Panc1 (cell line): ENCODE measurements at regions not wholly inside any gene's neighbourhood (a gene's known extent, or its start where the extent isn't known, plus 50 kb on each side); places are given as distances from the start of the nearest gene placed in this dataset.

ENCODE experiments used
- ATAC-seq: fragments of 200-7000 bp; cut with Tn5 transposase; 2 replicates; pipeline ENCODE4 v1.9.1; 2020; ENCODE audit warnings: mild to moderate bottlenecking, moderate library complexity
- BruUV-seq: library from RNA; stranded (reverse); fragments of 400-500 nt; replicated peaks from 2 replicates; lab custom pipeline; 2021; lab: Mats Ljungman, UMichigan
- CTCF ChIA-PET: fragments of 300-600 bp; sonication (Branson Sonifier 250); formaldehyde crosslinking; loops from one replicate; lab custom pipeline; 2022; ENCODE audit warnings: antibody characterized with exemption; lab: Charles Lee
- POLR2A ChIA-PET: fragments of 300-600 bp; sonication (Branson Sonifier 250); formaldehyde crosslinking; loops from one replicate; lab custom pipeline; 2022; ENCODE audit warnings: antibody characterized with exemption; lab: Charles Lee
- DNase-seq: peaks from one replicate; pipeline ENCODE4 v3.0.0-alpha.2; 2010; ENCODE audit warnings: low read depth, low spot score
- H3K27ac ChIP-seq: 2 replicates; pipeline ENCODE4 v1.5.1; 2011; ENCODE audit warnings: mild to moderate bottlenecking, low read length, inconsistent platforms
- H3K27me3 ChIP-seq: fragments of 200-500 bp; sonication (Bioruptor generic); 2 replicates; pipeline ENCODE4 v1.6.0; 2014; ENCODE audit warnings: low read length, inconsistent platforms; ENCODE audit not compliant: control insufficient read depth, insufficient read depth
- H3K36me3 ChIP-seq: fragments of 200-500 bp; sonication (Bioruptor generic); 2 replicates; pipeline ENCODE4 v1.5.1; 2014; ENCODE audit warnings: inconsistent platforms, mild to moderate bottlenecking, low read length, moderate library complexity; ENCODE audit not compliant: control insufficient read depth, insufficient read depth
- H3K4me1 ChIP-seq: 2 replicates; pipeline ENCODE4 v1.5.1; 2011; ENCODE audit warnings: inconsistent platforms, mild to moderate bottlenecking, low read length, moderate library complexity; ENCODE audit not compliant: control insufficient read depth, insufficient read depth
- H3K4me3 ChIP-seq, 2 experiments: 2 replicates each; pipeline ENCODE4 v1.5.1; 2011 to 2012; ENCODE audit warnings: low read depth in 2 of 2, low read length in 2 of 2, mild to moderate bottlenecking in 2 of 2, inconsistent platforms in 1 of 2, moderate library complexity in 1 of 2
- H3K9me3 ChIP-seq: fragments of 200-500 bp; sonication (Bioruptor generic); 2 replicates; pipeline ENCODE4 v1.5.1; 2014; ENCODE audit warnings: low read depth, mild to moderate bottlenecking, inconsistent platforms, low read length, moderate library complexity; ENCODE audit not compliant: control insufficient read depth, insufficient read depth
- POLR2AphosphoS5 ChIP-seq: IDR thresholded peaks from 2 replicates; pipeline ENCODE4 v1.6.1; 2012; ENCODE audit warnings: mild to moderate bottlenecking, low read depth, low read length, moderate library complexity
- SIN3A ChIP-seq: IDR thresholded peaks from 2 replicates; pipeline ENCODE4 v1.6.1; 2012; ENCODE audit warnings: low read depth, mild to moderate bottlenecking, low read length, moderate library complexity, borderline replicate concordance; ENCODE audit not compliant: insufficient read depth
- TCF7L2 ChIP-seq: IDR thresholded peaks from 2 replicates; pipeline ENCODE4 v1.6.1; 2011; ENCODE audit warnings: mild to moderate bottlenecking, low read depth, low read length, inconsistent platforms
- in situ Hi-C: cut with HindIII; loops from 2 replicates; pipeline ENCODE4 v1.10.0; 2016; ENCODE audit warnings: low sequenced_read_pairs, low pct_unique_long_range_greater_than_20kb
- intact Hi-C: fragments of 100-400 bp; cut with micrococcal nuclease; formaldehyde crosslinking; loops from one replicate; pipeline ENCODE4 v1.10.0; 2022; ENCODE audit not compliant: unreplicated experiment
- TF ChIP-seq, protein P1 (sequence below), 2 experiments: IDR thresholded peaks; 2 replicates each; pipeline ENCODE4 v1.6.1; 2011 to 2012; ENCODE audit warnings: low read depth in 2 of 2, control low read depth in 1 of 2, low read length in 1 of 2, mild to moderate bottlenecking in 1 of 2, moderate library complexity in 1 of 2; ENCODE audit not compliant: insufficient read depth in 1 of 2
- TF ChIP-seq, protein P2 (sequence below): fragments of 450-650 bp; IDR thresholded peaks from 2 replicates; pipeline ENCODE4 v1.5.1; 2017; ENCODE audit warnings: mild to moderate bottlenecking

DNA sequence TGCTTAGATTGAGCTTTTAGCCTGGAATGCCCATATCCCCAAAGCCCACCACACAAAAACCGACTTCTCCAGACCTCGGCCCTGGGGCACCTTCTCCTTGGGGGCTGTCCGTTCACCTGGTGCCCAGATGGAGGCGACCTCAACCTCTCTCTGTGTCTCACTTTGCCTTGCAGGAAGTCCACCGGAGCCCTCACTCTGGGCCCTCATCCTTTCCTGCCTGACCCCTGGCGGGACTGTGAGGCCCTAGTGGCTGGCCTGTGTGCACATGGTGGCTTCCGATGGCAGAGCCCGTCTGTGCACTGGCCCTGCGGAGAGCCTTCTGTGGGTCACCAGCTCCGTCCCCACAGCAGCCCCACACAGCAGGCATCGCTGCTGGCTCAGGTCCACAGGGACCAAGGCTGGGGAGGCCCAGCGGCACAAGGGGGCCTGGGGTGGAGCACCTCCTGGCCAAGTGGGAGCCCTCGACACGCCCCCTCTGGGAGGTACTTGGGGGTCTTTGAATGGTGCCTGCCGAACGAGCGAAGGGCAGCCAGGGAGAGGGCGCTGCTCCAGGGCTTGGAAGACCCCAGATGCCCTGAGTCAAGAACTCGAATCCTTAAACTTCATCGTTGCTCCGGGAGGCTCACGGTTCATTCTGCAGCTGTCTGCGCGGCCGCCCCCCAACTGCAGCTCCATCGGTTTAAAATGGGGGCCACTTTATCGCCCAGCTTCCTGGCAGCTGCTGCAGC lies 97.2 kb upstream of the ADRA2C start:
- DNase-seq (no peak), ATAC-seq (no peak)
- CTCF ChIA-PET = no interaction called here
- no peaks in the 10 kb centered on the region for H3K9me3 ChIP-seq
- TF ChIP-seq POLR2AphosphoS5 (no peak), TCF7L2 (no peak)
- TF ChIP-seq, protein P1, sequence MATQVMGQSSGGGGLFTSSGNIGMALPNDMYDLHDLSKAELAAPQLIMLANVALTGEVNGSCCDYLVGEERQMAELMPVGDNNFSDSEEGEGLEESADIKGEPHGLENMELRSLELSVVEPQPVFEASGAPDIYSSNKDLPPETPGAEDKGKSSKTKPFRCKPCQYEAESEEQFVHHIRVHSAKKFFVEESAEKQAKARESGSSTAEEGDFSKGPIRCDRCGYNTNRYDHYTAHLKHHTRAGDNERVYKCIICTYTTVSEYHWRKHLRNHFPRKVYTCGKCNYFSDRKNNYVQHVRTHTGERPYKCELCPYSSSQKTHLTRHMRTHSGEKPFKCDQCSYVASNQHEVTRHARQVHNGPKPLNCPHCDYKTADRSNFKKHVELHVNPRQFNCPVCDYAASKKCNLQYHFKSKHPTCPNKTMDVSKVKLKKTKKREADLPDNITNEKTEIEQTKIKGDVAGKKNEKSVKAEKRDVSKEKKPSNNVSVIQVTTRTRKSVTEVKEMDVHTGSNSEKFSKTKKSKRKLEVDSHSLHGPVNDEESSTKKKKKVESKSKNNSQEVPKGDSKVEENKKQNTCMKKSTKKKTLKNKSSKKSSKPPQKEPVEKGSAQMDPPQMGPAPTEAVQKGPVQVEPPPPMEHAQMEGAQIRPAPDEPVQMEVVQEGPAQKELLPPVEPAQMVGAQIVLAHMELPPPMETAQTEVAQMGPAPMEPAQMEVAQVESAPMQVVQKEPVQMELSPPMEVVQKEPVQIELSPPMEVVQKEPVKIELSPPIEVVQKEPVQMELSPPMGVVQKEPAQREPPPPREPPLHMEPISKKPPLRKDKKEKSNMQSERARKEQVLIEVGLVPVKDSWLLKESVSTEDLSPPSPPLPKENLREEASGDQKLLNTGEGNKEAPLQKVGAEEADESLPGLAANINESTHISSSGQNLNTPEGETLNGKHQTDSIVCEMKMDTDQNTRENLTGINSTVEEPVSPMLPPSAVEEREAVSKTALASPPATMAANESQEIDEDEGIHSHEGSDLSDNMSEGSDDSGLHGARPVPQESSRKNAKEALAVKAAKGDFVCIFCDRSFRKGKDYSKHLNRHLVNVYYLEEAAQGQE (IDR thresholded peaks at IDR 0.05; ENCODE audit: insufficient read depth in 1 of 2, low read depth in 2 of 2, low read length in 1 of 2) = no peak
- no peaks in the 10 kb centered on the region for H3K27me3 ChIP-seq
- POLR2A ChIA-PET = no interaction called here
- H3K36me3 ChIP-seq = no peaks in the 10 kb centered on the region
- H3K27ac ChIP-seq = no peak overlapping the region
- in situ Hi-C loops = no loop called here
- intact Hi-C loops = no loop called here
- no peak overlapping the region for H3K4me3 ChIP-seq
- BruUV-seq = no TSS peak
- peaks cover 4% of the 10 kb centered on the region; the same call in 1 of the 2 replicates for H3K4me1 ChIP-seq

DNA sequence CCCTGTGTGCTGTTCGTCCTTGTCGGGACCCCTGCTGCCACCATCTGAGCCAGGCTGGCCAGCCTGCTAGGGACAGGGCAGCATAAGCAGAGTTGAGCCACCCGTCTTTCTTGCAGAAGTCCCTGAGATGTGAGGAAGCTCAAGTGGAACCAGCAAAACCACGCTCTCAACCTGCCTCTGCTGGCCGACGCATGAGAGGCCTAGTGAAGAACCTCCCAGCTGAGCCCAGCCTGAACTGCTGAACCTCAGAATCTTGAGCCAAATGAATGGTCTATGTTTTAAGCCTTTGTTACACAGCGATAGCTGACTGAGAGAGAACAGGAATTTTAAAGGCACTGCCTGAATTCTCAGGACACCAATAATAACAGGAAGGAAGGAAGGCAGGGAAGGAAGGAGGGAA lies 98.9 kb upstream of the ADRA2C start:
- in situ Hi-C loops = no loop called here

More for the DNA sequence above, 98.9 kb upstream of the ADRA2C start:
- Histone ChIP-seq H3K27me3 (no peaks in the 10 kb centered on the region), H3K27ac (no peak overlapping the region), H3K4me1 (peaks cover 4% of the 10 kb centered on the region; the same call in 1 of the 2 replicates), H3K9me3 (no peaks in the 10 kb centered on the region), H3K36me3 (no peaks in the 10 kb centered on the region), H3K4me3 (no peak overlapping the region)
- CTCF ChIA-PET = no interaction called here
- TF ChIP-seq, protein P1 (IDR thresholded peaks at IDR 0.05; ENCODE audit: insufficient read depth in 1 of 2, low read depth in 2 of 2, low read length in 1 of 2) = no peak
- TF ChIP-seq POLR2AphosphoS5 = no peak
- no peak for TF ChIP-seq SIN3A
- TF ChIP-seq, protein P2, sequence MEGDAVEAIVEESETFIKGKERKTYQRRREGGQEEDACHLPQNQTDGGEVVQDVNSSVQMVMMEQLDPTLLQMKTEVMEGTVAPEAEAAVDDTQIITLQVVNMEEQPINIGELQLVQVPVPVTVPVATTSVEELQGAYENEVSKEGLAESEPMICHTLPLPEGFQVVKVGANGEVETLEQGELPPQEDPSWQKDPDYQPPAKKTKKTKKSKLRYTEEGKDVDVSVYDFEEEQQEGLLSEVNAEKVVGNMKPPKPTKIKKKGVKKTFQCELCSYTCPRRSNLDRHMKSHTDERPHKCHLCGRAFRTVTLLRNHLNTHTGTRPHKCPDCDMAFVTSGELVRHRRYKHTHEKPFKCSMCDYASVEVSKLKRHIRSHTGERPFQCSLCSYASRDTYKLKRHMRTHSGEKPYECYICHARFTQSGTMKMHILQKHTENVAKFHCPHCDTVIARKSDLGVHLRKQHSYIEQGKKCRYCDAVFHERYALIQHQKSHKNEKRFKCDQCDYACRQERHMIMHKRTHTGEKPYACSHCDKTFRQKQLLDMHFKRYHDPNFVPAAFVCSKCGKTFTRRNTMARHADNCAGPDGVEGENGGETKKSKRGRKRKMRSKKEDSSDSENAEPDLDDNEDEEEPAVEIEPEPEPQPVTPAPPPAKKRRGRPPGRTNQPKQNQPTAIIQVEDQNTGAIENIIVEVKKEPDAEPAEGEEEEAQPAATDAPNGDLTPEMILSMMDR = no peak
- TF ChIP-seq TCF7L2 = no peak
- no peak for ATAC-seq
- POLR2A ChIA-PET = no interaction called here
- BruUV-seq = no TSS peak
- no peak for DNase-seq
- intact Hi-C loops = no loop called here
